OCI-LY7 (cell line): ENCODE measurements at regions not wholly inside any gene's neighbourhood (a gene's known extent, or its start where the extent isn't known, plus 50 kb on each side); places are given as distances from the start of the nearest gene placed in this dataset.
"Not testable (repeated sequence)": the region's sequence is repeated elsewhere in the genome, so short reads cannot be mapped to it uniquely, and the experiment has no call there.

Source experiments
- BruUV-seq: library from RNA; stranded (reverse); fragments of 400-500 nt; replicated peaks from 2 replicates; lab custom pipeline; 2021; lab: Mats Ljungman, UMichigan
- CTCF ChIA-PET: fragments of 300-600 bp; sonication (Branson Sonifier 250); formaldehyde crosslinking; loops from one replicate; lab custom pipeline; 2022; ENCODE audit warnings: antibody characterized with exemption; ENCODE audit not compliant: unreplicated experiment; lab: Charles Lee
- POLR2A ChIA-PET: fragments of 300-600 bp; sonication (Branson Sonifier 250); formaldehyde crosslinking; loops from one replicate; lab custom pipeline; 2022; ENCODE audit warnings: antibody characterized with exemption; lab: Charles Lee
- DNase-seq: peaks from one replicate; pipeline ENCODE4 v3.0.0-alpha.2; 2015; ENCODE audit warnings: low spot score
- H2AFZ ChIP-seq: fragments of 200-600 bp; sonication (generic), shearing (Covaris generic); 2 replicates; pipeline ENCODE4 v1.6.1; 2014; ENCODE audit warnings: mild to moderate bottlenecking, antibody characterized with exemption, low read length, moderate library complexity
- H3K27ac ChIP-seq: fragments of 200-600 bp; sonication (generic); 2 replicates; pipeline ENCODE4 v1.5.1; 2014; ENCODE audit warnings: mixed run types, low read depth, mild to moderate bottlenecking, moderate library complexity, low read length, inconsistent platforms; ENCODE audit not compliant: poor library complexity, severe bottlenecking
- H3K36me3 ChIP-seq: fragments of 200-600 bp; sonication (generic); 2 replicates; pipeline ENCODE4 v1.6.1; 2014; ENCODE audit warnings: mild to moderate bottlenecking, antibody characterized with exemption, low read length, moderate library complexity, mixed read lengths; ENCODE audit not compliant: insufficient read depth
- H3K4me1 ChIP-seq: fragments of 200-600 bp; sonication (generic); 2 replicates; pipeline ENCODE4 v1.5.1; 2014; ENCODE audit warnings: mild to moderate bottlenecking, low read length; ENCODE audit not compliant: insufficient read depth, poor library complexity, severe bottlenecking
- H3K4me2 ChIP-seq: fragments of 200-600 bp; sonication (generic); 2 replicates; pipeline ENCODE4 v1.6.1; 2014; ENCODE audit warnings: mild to moderate bottlenecking, low read length
- H3K4me3 ChIP-seq: fragments of 200-600 bp; sonication (generic); 2 replicates; pipeline ENCODE4 v1.5.1; 2014; ENCODE audit warnings: mild to moderate bottlenecking, low read depth, low read length; ENCODE audit not compliant: poor library complexity, severe bottlenecking
- H3K79me2 ChIP-seq: fragments of 200-600 bp; sonication (generic); 2 replicates; pipeline ENCODE4 v1.6.1; 2016; ENCODE audit warnings: low read depth, mild to moderate bottlenecking, low read length, moderate library complexity, mixed read lengths; ENCODE audit not compliant: insufficient read depth
- H3K9me2 ChIP-seq: fragments of 200-600 bp; sonication (generic); 2 replicates; pipeline ENCODE4 v1.6.1; 2016; ENCODE audit warnings: mild to moderate bottlenecking, low read length, mixed read lengths; ENCODE audit not compliant: insufficient read depth
- H3K9me3 ChIP-seq: fragments of 200-600 bp; sonication (generic); 2 replicates; pipeline ENCODE4 v1.6.1; 2014; ENCODE audit warnings: mild to moderate bottlenecking, mixed run types, low read length, mixed read lengths
- H4K20me1 ChIP-seq: fragments of 200-600 bp; sonication (generic); 2 replicates; pipeline ENCODE4 v1.6.1; 2014; ENCODE audit warnings: mild to moderate bottlenecking, antibody characterized with exemption, low read length, moderate library complexity, mixed read lengths; ENCODE audit not compliant: insufficient read depth
- CTCF ChIP-seq: fragments of 200-600 bp; sonication (generic); conservative IDR thresholded peaks from 2 replicates; pipeline ENCODE4 v1.5.1; 2014; ENCODE audit warnings: mild to moderate bottlenecking, antibody characterized with exemption, low read length, moderate library complexity, mixed read lengths
- EZH2phosphoT487 ChIP-seq: fragments of 200-600 bp; sonication (generic); IDR thresholded peaks from 2 replicates; pipeline ENCODE4 v1.6.1; 2018; ENCODE audit warnings: low read depth, borderline replicate concordance, mild to moderate bottlenecking, mixed run types, antibody characterized with exemption, low read length, moderate library complexity, mixed read lengths
- intact Hi-C: fragments of 100-400 bp; cut with micrococcal nuclease; formaldehyde crosslinking; loops from one replicate; pipeline ENCODE4 v1.10.0; 2022; ENCODE audit not compliant: unreplicated experiment

- Histone ChIP-seq H3K36me3 (no peaks in the 10 kb centered on the region), H3K4me1 (no peaks in the 10 kb centered on the region), H4K20me1 (no peaks in the 10 kb centered on the region), H3K9me3 (no peaks in the 10 kb centered on the region), H3K27ac (no peak overlapping the region), H3K9me2 (no peaks in the 10 kb centered on the region), H3K4me3 (no peak overlapping the region), H3K4me2 (no peak overlapping the region), H3K79me2 (no peaks in the 10 kb centered on the region), H2AFZ (no peak overlapping the region)
- intact Hi-C loops: no loop called here
- CTCF ChIA-PET: no interaction called here
- no peak for DNase-seq
- no TSS peak for BruUV-seq
- POLR2A ChIA-PET: no interaction called here
- TF ChIP-seq CTCF (no peak), EZH2phosphoT487 (no peak)
These were observed 1221.8 kb downstream of the TYW1 start for GRCh38 chr7:68218461-68218860.

- BruUV-seq: no TSS peak
- H2AFZ ChIP-seq: no peak overlapping the region
- no peaks in the 10 kb centered on the region for H3K9me2 ChIP-seq
- intact Hi-C loops: no loop called here
- H3K4me1 ChIP-seq: no peaks in the 10 kb centered on the region
- H4K20me1 ChIP-seq: no peaks in the 10 kb centered on the region
- CTCF ChIA-PET: no interaction called here
- no peaks in the 10 kb centered on the region for H3K36me3 ChIP-seq
- DNase-seq: no peak
- no peaks in the 10 kb centered on the region for H3K9me3 ChIP-seq
- H3K4me3 ChIP-seq: no peak overlapping the region
- no peak overlapping the region for H3K27ac ChIP-seq
- no peaks in the 10 kb centered on the region for H3K79me2 ChIP-seq
- H3K4me2 ChIP-seq: no peak overlapping the region
- no peak for TF ChIP-seq EZH2phosphoT487
- no peak for TF ChIP-seq CTCF
- POLR2A ChIA-PET: no interaction called here
These were observed 1225.7 kb downstream of the TYW1 start for GRCh38 chr7:68222311-68222710.

GRCh38 chr7:68224041-68224741 is 1227.6 kb downstream of the TYW1 start:
- CTCF ChIA-PET: no interaction called here
- H3K27ac ChIP-seq: no peak overlapping the region
- intact Hi-C loops: no loop called here
- no peaks in the 10 kb centered on the region for H3K9me3 ChIP-seq
- no peak overlapping the region for H3K4me2 ChIP-seq
- H3K4me1 ChIP-seq: no peaks in the 10 kb centered on the region
- H3K4me3 ChIP-seq: no peak overlapping the region
- DNase-seq: no peak
- TF ChIP-seq EZH2phosphoT487 (no peak), CTCF (no peak)
- no peaks in the 10 kb centered on the region for H4K20me1 ChIP-seq
- H3K79me2 ChIP-seq: no peaks in the 10 kb centered on the region
- no peaks in the 10 kb centered on the region for H3K36me3 ChIP-seq
- no TSS peak for BruUV-seq
- H2AFZ ChIP-seq: no peak overlapping the region
- POLR2A ChIA-PET: interaction anchor here (0.5 kb wide), 1 partner anchor 266 kb away, joined by 3 read pairs; no protein-coding TSS in a partner anchor
- H3K9me2 ChIP-seq: no peaks in the 10 kb centered on the region

GRCh38 chr7:68231011-68231410 is 1234.4 kb downstream of the TYW1 start:
- H3K9me3 ChIP-seq, CTCF ChIA-PET, H3K79me2 ChIP-seq, POLR2A ChIA-PET, H2AFZ ChIP-seq, intact Hi-C loops, H4K20me1 ChIP-seq, BruUV-seq, H3K4me2 ChIP-seq, H3K27ac ChIP-seq, H3K9me2 ChIP-seq, H3K36me3 ChIP-seq, DNase-seq, H3K4me1 ChIP-seq, H3K4me3 ChIP-seq: not testable (repeated sequence)
